ENCODE measurements at regions not wholly inside any gene's neighbourhood (a gene's known extent, or its start where the extent isn't known, plus 50 kb on each side); places are given as distances from the start of the nearest gene placed in this dataset.

GRCh38 chr6:81857812-81858211, 105.3 kb upstream of the TENT5A start:
- DNase-seq = no peak

GRCh38 chr6:81856872-81857271, 104.4 kb upstream of the TENT5A start:
- no peak for DNase-seq

- no peak for DNase-seq
These were observed 102.0 kb upstream of the TENT5A start for GRCh38 chr6:81854474-81854873.

GRCh38 chr6:81853975-81854374, 101.5 kb upstream of the TENT5A start:
- no peak for DNase-seq

DNA sequence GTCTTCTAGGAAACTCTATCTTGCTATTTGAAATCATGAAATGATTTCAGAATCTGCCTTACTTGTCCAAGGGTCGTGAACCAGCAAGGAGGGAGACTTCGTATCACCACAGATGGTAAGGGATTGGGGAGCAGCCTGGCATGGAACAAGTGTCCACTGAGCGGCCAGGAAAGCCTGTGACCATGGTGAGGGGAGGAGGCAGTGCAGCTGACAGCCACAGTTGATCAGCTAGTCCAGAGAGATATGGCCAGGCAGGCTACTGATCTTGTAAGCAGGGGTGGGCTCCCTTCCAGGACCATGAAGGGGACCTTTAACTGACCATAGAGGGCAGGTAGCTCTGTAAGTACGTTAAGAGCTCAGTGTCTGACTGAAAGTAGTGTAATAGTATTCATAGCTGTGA, 96.8 kb upstream of the TENT5A start:
- no peak for DNase-seq

- DNase-seq = no peak
These were observed 95.4 kb upstream of the TENT5A start for GRCh38 chr6:81847866-81848265.

DNA sequence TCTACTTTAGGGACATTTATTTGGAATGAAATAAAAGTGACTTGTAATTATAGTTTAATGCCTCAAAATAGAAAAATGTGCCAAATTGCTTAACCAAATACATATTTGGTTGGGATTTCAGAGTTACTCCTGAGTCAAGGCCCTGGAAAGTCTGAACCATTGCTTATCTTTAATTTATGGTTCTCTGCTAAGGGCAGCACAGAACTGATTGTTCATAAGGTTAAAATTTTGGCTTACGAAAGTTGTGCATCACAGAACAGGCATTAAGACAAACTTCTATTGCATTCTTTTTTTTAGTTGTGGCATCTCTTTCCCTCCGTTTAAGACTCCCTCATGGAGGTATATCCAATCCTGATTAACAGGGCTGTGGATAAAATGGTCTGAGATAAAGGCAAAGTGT, 92.2 kb upstream of the TENT5A start:
- DNase-seq = no peak

DNA sequence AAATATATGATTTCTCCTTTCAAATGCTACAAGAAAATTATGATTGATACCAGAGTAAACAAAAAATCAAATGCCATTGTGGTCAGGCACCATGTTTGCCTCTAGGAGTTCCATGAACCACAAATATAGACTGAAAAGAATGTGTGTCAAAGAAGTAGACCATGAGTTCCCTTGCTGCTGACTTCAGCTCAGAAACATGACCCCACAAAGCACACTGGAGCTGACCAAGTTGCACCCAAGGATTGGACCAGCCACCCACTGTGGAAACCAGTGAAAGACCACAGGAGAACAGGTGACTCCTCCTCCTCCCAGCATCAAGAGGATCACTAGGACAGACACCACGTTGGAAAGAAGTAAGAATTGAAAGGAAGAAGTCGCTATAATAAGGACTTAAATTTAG, 90.8 kb upstream of the TENT5A start:
- DNase-seq = no peak

- DNase-seq = no peak
These were observed 89.8 kb upstream of the TENT5A start for GRCh38 chr6:81842254-81842653.

GRCh38 chr6:81838724-81839426, 86.4 kb upstream of the TENT5A start:
- DNase-seq = no peak

DNA sequence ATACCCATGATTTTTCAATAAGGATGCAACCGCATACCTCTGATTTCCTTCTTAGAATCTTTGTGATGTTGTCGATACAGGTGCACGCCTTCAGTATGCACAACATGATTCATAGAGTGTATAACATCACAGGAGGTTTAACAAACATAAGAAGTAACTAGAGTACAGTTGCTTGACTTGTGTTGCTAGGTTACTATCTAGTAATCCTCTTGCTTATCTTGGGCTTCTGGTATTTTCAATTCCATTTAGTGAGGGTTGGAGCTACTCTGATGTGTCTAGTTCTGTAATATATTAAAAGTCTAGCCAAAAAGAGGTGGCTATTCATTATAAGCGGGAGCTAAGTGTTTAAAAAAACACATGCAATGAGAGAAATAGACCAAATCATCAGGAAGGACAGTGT, 85.5 kb upstream of the TENT5A start:
- no peak for DNase-seq

- no peak for DNase-seq
These were observed 81.7 kb upstream of the TENT5A start for GRCh38 chr6:81834141-81834681.

DNA sequence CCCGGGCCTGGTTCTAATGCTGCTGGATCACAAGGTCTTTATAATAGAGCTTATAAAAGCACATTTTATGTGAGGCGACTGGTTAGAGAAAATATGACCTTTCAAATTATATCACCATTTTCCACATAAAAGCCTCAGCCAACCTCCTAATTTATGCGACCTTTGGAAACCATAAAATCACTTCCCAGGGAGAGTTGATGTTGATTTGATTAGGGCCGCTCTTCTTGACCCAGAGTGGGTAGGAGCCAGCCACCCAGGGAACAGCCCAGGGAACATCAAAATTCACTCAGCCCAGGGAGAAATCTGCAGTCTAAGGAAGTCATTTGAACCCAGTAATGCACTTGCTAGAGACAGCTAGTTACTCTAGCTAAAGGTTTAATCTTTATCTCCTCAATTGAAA, 79.8 kb upstream of the TENT5A start:
- DNase-seq = no peak

GRCh38 chr6:81831274-81831673, 78.8 kb upstream of the TENT5A start:
- DNase-seq = no peak

DNA sequence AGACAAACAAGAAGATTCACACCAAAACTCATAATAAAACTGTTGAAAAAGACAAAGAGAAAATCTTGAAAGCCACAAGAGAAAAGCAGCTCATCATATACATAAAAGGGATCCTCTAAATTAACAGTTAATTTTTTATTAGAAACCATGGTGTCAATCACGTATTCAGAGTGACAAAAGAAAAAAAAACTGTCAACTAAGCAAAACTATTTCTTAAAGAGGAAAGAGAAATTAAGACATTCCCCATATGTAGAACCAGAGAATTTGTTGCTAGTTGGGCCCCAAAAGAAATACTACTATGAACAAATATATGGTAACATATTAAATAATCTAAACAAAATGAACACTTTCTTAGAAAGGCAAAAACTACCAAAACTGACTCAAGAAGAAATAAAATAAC, 74.3 kb upstream of the TENT5A start:
- no peak for DNase-seq

- no peak for DNase-seq
These were observed 70.1 kb upstream of the TENT5A start for GRCh38 chr6:81822568-81822967.

- no peak for DNase-seq
These were observed 69.0 kb upstream of the TENT5A start for GRCh38 chr6:81821449-81821848.

GRCh38 chr6:81820980-81821379, 68.5 kb upstream of the TENT5A start:
- peak; percentile 22 for DNase-seq

DNA sequence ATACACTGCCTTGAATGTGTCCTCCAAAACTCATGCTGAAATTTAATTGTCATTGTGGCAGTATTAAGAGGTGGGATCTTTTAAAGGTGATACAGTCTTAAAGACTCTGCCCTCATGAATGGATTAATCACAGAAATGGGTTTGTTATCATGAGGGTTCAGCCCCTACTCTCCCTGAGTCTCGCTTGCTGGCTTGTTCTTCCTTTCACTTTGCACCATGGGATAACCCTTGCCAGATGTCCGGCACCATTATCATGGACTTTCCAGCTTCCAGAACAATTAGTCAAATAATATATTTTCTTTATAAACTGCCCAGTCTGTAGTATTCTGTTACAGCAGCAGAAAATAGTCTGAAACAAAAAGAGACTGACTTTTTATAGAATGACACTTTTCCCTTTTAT, 67.9 kb upstream of the TENT5A start:
- DNase-seq = no peak

- no peak for DNase-seq
These were observed 67.3 kb upstream of the TENT5A start for GRCh38 chr6:81819767-81820166.

DNA sequence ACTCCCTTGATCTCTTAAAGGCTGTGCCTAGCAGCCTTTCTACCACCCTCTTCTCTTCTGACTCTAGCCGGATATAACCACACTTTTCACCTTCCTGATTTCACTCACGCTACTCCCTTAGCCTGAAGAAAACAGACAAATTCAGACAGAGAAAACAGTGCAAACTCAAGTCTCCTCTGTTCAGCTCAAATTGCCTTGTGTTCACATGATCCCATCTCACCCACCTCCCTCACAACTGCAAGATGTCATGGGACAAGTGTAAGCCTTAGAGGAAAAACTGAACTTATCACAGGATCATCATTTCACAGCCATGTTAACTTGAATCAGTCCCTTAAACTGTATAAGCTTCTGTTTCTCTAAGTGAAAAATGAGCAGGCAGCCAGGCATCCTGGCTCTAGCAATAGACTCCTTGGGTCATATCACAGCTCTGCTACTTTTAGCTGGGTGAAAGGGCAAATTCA, 66.5 kb upstream of the TENT5A start:
- DNase-seq = no peak

DNA sequence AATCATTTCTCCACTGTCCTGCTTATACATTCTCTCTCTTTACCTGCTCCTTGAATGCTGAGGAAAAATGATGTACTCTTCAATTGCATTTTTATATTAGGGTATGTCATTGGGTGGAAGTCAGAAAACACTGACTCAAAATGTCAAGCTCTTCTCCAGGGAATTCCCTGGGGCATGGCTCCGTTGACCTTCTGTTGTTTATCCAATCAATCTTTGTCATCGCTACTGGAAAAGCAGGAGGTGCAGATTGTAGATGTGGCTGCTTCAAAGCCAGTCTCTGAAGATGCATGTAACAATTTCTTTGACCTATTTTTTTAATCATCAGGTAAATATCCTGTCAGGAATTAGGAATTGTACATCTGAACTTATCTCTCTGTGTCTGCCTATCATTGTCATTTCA, 63.9 kb upstream of the TENT5A start:
- DNase-seq = no peak

- DNase-seq = no peak
These were observed 62.0 kb upstream of the TENT5A start for GRCh38 chr6:81814370-81815076.

GRCh38 chr6:81813305-81813704, 60.8 kb upstream of the TENT5A start:
- DNase-seq = no peak

DNA sequence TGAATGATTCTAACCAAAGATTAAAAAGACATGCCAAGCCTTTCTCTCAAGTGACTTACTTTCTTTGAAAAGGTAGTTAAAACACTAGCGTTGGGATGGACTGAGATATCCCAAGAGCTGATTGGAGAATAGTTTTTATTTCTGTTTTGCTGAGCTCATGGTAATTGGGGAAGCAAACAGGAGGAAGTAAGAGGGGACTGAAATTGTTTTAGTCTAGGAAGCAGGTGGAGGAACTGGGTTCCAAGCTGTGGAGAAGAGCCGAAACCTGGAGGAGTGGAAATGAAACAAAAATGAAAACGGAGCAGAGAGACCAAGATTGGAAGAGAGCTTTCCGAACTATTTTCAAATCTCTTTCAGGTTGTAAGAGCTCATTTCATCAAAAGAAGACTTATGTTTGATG, 59.9 kb upstream of the TENT5A start:
- DNase-seq = no peak
